HPDE6-E6E7 (cell line): ENCODE measurements at regions not wholly inside any gene's neighbourhood (a gene's known extent, or its start where the extent isn't known, plus 50 kb on each side); places are given as distances from the start of the nearest gene placed in this dataset.

Source experiments
- DNase-seq: peaks from one replicate; pipeline ENCODE4 v3.0.0; 2011; ENCODE audit warnings: missing footprints; ENCODE audit errors: extremely low spot score

DNA sequence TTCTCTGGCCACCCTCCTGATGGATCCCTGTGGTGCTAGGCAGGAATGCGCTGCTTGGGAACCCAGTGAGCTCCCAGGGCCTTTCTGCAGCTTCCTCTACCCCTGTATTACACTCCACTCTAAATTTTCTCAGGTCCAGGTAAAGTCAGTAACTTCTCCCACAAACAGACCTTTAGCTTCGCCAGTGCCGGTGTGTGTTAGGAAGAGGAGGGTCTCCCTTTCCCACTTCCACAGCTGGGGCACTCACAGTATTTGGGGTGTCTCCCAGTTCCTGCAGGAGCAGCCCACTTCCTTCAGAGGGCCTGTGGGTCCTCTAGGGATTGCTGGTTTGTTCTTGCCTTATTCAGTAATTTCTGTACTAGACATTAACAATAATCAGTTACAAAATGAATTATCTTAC, 193.5 kb upstream of the PCDH17 start:
- no peak for DNase-seq

DNA sequence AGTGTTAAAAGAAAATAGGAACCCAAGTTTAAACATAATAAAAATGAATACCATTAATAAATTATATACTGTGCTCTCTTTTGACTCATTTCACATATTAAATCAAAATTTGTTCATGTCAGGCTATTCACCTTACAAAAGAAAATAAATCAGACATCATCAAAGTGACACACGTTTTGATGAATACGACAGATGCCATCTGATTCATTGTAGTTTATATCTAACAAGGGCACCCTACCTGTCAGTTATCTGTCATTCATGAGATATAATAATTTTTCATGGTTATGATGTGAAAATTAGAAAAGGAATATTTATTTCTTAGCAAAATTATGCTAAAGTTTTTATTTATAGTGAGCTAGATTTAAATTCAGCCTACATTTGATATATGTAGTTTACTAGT, 188.1 kb upstream of the PCDH17 start:
- DNase-seq, result no peak

DNA sequence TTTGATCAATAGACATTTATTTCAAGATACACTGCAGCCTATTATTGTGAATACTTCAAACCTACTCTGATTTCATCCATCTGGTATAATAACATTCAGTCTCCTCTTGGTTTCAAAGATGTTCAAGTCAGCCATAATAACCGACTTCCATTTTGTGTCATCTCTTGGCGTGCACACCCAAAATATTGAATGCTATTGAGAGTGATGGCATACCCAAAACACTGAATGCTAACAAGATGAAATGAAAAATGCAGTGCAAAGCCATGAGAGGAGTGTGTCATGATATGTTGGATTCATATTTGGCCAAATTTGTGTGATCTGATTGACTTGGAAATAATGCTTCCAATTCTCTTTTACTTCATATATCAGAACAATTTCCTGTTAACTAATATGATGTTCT, 181.2 kb upstream of the PCDH17 start:
- DNase-seq, result no peak

DNA sequence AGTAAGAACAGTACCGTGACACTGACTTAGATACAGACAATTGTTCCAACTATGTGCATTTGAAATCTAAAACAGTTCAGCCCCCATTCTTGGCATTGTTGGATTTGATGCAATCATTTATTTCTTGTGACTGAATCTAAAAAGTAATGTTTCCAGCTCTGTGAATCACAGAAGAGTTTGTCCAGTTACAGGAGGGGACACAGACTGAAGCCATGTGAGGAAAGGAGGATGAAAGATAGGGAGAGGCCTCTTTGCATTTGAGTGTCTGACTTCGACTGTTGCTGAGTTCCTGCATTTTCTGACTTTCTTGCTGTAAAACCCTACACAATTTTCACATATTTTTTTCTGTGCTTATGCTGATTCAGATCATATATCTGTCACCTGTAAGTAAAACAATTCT, 179.3 kb upstream of the PCDH17 start:
- no peak for DNase-seq

DNA sequence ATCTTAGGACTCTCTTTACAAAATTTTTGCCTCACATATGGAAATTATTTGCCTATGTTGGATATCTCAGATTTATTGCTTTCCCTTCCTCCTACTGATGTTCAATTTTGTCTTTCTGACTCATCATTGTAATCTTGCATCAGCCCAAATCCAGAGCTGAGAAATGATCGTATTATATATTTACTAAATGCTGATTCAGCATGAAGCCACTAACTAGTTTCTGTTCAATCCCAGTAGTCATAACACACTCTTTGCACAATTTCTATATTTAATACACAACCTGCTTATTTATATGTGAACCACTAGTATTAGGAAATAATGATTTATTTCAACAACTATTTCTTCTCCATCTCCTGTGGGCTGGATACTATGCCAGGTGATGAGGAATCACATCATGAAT, 161.1 kb upstream of the PCDH17 start:
- DNase-seq, result no peak

DNA sequence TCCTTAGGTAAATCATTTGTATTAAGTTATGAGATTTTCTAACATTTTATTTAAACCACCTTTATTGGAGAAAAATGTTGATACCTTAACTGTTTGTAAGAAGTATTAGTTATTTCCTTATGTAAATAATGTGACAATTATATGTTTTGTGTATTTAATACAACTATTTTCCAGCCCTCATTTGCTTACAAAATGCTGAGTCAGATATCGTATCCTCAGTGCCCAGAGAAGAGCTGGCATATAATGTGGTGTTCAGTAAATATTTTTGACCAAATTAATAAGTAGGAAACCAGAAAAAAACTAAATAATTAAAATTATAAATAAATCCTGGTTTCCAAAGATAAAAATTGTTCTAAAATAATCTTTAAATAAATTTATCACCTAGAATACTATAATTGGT, 140.2 kb upstream of the PCDH17 start:
- DNase-seq, result no peak

DNA sequence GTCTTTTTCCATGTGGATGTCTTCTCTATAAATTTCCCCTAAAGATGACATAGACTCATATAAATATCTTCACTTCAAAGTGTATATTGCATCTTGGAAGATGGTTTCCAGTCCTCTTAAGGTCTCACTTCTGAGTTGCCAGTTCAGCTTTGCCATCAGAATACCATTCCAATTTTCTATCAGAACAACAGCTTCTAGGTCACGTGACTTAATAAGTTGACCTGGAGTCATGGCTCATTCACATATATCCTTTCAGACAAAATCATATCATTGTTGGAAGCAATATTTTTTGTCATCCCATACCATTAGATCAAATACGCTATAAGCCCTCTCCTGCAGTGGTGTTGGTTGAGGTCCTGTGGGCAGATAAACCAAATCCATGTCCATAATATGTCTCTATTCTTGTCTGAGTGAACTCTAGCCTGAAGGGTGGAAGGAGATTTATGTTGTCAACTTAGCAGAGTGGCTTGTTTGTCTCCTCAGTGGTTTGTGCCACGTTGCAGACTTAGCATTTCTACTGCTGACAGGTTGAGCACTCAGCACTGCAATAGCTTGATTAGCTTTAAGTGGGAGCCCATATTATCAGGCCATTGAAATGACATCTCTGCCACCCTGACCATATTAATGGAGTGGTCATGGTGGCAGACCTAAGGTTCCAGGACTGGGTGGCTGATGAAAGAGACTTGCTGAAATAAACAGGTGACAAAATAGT, 123.6 kb upstream of the PCDH17 start:
- no peak for DNase-seq

DNA sequence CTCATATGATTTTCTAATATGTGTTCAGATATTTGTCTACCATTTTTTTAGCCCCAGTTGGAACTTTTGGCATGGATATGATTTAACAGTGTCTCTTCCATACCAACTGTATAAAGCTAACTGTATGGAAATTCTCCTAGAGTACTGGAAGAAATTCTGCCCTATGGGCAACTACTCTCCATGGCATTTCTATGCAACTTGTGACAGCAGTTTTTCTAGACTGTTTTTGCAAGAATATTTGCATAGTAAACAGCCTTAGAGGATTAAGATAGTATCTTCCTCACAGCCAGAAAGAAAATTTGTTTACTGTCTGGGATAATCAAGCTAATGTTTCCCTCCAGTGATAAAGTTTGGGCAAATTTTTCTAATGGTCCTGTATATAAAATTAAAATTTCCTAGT, 119.9 kb upstream of the PCDH17 start:
- DNase-seq, result no peak

DNA sequence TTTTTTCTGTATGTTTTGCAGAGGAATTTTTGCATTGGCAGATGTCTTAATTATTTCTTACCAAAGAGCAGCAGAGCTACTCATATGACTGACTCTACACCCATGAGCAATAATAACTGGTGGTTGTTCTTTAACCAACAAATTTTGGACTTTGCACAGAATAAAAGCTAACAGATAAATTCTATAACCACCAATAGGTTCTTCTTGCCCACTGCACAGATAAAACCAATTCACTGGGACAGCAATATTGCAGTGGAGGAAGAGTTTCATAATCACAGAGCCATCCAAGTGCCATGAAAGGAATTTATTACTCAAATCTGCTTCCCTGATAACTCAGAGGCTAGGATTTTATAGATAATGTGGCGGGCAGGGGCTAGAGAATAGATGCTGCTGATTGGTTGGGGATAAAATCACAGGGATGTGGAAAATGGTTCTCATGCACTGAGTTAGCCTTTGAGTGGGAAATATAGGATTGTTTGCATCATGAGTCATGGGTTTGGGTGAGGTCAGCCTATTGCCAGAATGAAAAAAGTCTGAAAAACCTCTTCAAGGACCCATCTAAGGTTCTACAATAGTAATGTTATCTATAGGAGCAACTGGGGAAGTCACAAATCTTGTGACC, 104.3 kb upstream of the PCDH17 start:
- DNase-seq, result no peak

DNA sequence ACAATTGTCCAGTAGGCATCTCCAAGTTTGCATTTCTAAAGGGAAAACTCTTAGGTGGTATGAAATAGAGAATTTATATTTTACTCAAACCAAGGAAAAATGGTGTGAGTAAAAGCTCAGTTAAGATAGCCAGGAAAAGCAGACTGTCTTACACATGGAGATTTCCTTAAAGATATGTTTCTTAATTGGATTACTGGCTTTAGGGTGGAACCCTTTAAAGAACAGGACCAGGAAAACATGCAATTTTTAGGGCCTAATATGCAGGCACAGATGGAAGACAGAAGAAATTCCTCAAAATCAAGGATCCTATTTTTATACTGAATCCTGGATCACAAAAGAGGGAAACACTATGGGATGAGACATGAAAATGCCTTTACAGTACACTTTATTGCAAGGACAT, 100.3 kb upstream of the PCDH17 start:
- DNase-seq, result no peak

DNA sequence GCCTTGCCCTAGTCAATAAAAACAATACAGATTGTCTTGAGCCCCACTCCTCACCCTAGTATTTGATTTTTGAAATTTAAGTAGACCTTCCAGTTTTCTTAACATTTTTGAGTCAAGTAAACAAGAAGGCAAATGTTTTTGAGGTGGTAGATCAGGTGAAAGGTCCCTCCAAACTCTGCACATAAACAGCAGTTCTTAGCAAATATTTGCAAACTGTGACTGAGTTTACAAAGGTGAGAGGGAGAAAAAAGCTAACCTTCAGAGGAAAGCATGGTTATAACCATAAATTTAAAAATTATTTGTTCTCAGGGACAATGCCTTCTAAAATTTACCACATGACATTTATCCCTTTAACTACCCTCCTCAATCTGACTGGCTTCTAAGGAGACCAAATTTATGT, 84.6 kb upstream of the PCDH17 start:
- DNase-seq, result no peak

DNA sequence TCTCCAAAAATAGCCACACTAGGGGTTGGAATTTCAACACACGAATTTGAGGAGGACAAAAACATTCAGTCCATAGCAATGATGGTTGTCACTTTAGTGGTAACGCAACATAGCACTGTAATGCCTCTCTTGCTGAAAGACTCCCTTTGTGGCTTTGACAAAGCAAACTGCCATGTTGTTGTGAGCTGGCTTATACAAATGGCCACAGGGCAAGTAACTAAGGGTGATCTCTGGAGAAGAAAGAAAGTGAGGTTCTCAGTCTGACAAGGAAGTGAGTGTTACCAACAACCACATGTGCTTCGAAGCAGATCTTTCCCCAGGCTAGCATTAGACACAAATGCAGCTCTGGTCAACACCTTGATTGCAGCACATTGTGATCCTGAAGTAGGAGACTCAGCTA, 79.1 kb upstream of the PCDH17 start:
- no peak for DNase-seq

DNA sequence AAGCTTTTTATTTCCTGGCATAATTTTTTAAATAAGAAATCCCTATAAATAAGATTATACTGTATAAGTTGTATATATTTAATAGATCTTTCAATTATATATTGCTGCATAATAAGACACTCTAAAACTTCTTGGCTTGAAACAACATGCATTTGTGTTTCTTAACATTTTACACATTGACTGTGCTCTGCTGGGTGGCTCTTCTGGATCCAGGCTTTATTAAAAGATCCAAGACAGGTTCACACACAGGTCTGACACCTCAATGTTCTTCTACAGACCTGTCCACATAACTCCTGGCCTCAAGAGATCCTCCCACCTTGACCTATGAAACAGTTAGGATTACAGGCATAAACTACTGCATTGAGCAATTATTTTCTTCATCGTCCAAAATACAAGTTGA, 77.6 kb upstream of the PCDH17 start:
- DNase-seq, result no peak

DNA sequence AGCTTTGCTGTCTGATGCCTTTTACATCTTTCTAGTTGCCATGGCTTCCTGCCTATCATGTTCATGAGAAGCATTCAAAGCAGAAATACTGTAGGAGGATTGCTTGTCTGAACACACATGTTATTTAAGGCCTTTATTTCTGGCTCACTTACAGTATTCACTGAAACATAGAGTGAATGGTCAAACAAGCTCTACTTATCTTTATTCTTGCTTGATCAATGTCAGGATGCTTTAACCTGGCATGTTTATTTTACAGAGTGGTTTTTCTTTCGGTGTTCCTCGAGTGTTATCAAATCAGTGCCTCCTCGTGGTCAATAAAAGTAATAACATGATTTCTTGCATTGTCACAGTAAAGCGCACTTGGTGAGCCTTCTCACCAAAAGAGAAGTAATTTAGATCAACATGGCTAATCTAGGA, 73.5 kb upstream of the PCDH17 start:
- DNase-seq, result no peak

DNA sequence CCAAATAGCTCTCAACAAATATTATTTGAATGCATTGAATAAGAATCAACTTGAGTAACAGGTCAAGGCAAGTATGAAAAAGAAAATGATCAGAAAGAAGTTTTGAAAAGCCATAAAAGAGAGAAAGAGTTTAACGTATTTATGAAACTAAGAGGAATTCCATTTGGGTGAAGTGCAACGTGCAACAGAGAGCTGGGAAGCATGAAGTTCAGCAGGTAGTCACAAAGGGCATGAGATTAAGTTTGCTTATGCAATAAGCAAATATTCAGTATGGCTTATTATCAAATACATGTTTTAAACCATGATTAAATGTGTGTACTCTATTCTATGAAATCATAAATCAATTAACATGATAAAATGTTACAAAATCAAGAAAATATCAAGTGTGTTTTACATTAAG, 62.7 kb upstream of the PCDH17 start:
- DNase-seq, result no peak

DNA sequence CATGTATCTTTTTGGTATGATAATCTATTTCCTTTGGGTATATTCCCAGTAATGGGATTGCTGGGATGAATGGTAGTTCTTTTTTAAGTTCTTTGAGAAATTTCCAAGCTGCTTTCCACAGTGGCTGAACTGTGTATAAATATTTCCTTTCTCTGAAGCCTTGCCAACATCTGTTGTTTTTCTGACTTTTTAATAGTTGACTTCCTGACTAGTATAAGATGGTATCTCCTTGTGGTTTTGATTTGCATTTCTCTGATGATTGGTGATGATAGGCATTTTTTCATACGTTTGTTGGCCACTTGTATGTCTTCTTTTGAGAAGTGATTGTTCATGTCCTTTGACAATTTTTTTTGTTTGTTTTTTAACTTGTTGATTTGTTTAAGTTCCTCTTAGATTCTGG, 61.6 kb upstream of the PCDH17 start:
- no peak for DNase-seq
